ENCODE measurements at regions not wholly inside any gene's neighbourhood (a gene's known extent, or its start where the extent isn't known, plus 50 kb on each side); places are given as distances from the start of the nearest gene placed in this dataset.
A peak's percentile ranks its signal among the peaks of the same experiment; 100 is the strongest.

- DNase-seq, result no peak
Observed at GRCh38 chr2:18422432-18423165, 137.9 kb downstream of the RDH14 start.

- DNase-seq, result no peak
Observed at GRCh38 chr2:18413676-18414396, 146.6 kb downstream of the RDH14 start.

GRCh38 chr2:18412980-18413675, 147.3 kb downstream of the RDH14 start:
- DNase-seq, result no peak

- DNase-seq, result no peak
Observed at GRCh38 chr2:18411626-18412025, 148.8 kb downstream of the RDH14 start.

- DNase-seq, result no peak
Observed at GRCh38 chr2:18410543-18410942, 149.9 kb downstream of the RDH14 start.

GRCh38 chr2:18408638-18409037, 151.8 kb downstream of the RDH14 start:
- no peak for DNase-seq

- no peak for DNase-seq
Observed at GRCh38 chr2:18406219-18406618, 154.2 kb downstream of the RDH14 start.

- DNase-seq, result no peak
Observed at GRCh38 chr2:18404708-18405107, 155.7 kb downstream of the RDH14 start.

GRCh38 chr2:18403921-18404522, 156.4 kb downstream of the RDH14 start:
- no peak for DNase-seq

GRCh38 chr2:18402831-18403230, 157.6 kb downstream of the RDH14 start:
- DNase-seq, result no peak

GRCh38 chr2:18401471-18401870, 159.0 kb downstream of the RDH14 start:
- DNase-seq, result no peak

GRCh38 chr2:18399601-18400000, 160.9 kb downstream of the RDH14 start:
- no peak for DNase-seq

GRCh38 chr2:18398833-18399232, 161.6 kb downstream of the RDH14 start:
- DNase-seq, result no peak

GRCh38 chr2:18396329-18397010, 164.0 kb downstream of the RDH14 start:
- DNase-seq, result no peak

- no peak for DNase-seq
Observed at GRCh38 chr2:18395555-18395954, 164.9 kb downstream of the RDH14 start.

- peak; percentile 31 to 63 for DNase-seq
Observed at GRCh38 chr2:18387441-18388206, 172.8 kb downstream of the RDH14 start.

- no peak for DNase-seq
Observed at GRCh38 chr2:18384242-18384641, 176.2 kb downstream of the RDH14 start.

- DNase-seq, result no peak
Observed at GRCh38 chr2:18381386-18381785, 179.1 kb downstream of the RDH14 start.

GRCh38 chr2:18380321-18380720, 180.1 kb downstream of the RDH14 start:
- no peak for DNase-seq

- no peak for DNase-seq
Observed at GRCh38 chr2:18379870-18380269, 180.6 kb downstream of the RDH14 start.

- DNase-seq, result peak in 1 of 2 donors; percentile 13
Observed at GRCh38 chr2:18378020-18378653, 182.3 kb downstream of the RDH14 start.

GRCh38 chr2:18376936-18377335, 183.5 kb downstream of the RDH14 start:
- DNase-seq, result no peak

Data from activated CD4-positive, alpha-beta T cell treated with anti-CD3 and anti-CD28 coated beads for 4 hours (primary cell).